ENCODE measurements at regions not wholly inside any gene's neighbourhood (a gene's known extent, or its start where the extent isn't known, plus 50 kb on each side); places are given as distances from the start of the nearest gene placed in this dataset.
"Not testable (repeated sequence)": the region's sequence is repeated elsewhere in the genome, so short reads cannot be mapped to it uniquely, and the experiment has no call there.

GRCh38 chr14:101628471-101628966 is 67.2 kb downstream of the DIO3 start:
- no peaks in the 10 kb centered on the region for H3K9me3 Mint-ChIP-seq
- no peak overlapping the region for H3K27ac Mint-ChIP-seq
- TF ChIP-seq, protein P1, sequence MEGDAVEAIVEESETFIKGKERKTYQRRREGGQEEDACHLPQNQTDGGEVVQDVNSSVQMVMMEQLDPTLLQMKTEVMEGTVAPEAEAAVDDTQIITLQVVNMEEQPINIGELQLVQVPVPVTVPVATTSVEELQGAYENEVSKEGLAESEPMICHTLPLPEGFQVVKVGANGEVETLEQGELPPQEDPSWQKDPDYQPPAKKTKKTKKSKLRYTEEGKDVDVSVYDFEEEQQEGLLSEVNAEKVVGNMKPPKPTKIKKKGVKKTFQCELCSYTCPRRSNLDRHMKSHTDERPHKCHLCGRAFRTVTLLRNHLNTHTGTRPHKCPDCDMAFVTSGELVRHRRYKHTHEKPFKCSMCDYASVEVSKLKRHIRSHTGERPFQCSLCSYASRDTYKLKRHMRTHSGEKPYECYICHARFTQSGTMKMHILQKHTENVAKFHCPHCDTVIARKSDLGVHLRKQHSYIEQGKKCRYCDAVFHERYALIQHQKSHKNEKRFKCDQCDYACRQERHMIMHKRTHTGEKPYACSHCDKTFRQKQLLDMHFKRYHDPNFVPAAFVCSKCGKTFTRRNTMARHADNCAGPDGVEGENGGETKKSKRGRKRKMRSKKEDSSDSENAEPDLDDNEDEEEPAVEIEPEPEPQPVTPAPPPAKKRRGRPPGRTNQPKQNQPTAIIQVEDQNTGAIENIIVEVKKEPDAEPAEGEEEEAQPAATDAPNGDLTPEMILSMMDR (IDR thresholded peaks at IDR 0.05): peak; percentile 99
- no peaks in the 10 kb centered on the region for H3K36me3 Mint-ChIP-seq (ENCODE audit: low read depth)
- H3K27me3 Mint-ChIP-seq (ENCODE audit: low read depth, poor library complexity): peaks cover 40% of the 10 kb centered on the region
- peaks cover 22% of the 10 kb centered on the region for H3K4me1 Mint-ChIP-seq
- peak; percentile 86 for DNase-seq
- H3K4me3 Mint-ChIP-seq: no peak overlapping the region

GRCh38 chr14:101628975-101629374 is 67.7 kb downstream of the DIO3 start:
- Mint-ChIP-seq H3K36me3 (ENCODE audit: low read depth) (no peaks in the 10 kb centered on the region), H3K27ac (no peak overlapping the region), H3K4me1 (peaks cover 17% of the 10 kb centered on the region), H3K9me3 (no peaks in the 10 kb centered on the region), H3K4me3 (no peak overlapping the region), H3K27me3 (ENCODE audit: low read depth, poor library complexity) (peaks cover 42% of the 10 kb centered on the region)
- no peak for DNase-seq
- TF ChIP-seq, protein P1 (IDR thresholded peaks at IDR 0.05): no peak

DNA sequence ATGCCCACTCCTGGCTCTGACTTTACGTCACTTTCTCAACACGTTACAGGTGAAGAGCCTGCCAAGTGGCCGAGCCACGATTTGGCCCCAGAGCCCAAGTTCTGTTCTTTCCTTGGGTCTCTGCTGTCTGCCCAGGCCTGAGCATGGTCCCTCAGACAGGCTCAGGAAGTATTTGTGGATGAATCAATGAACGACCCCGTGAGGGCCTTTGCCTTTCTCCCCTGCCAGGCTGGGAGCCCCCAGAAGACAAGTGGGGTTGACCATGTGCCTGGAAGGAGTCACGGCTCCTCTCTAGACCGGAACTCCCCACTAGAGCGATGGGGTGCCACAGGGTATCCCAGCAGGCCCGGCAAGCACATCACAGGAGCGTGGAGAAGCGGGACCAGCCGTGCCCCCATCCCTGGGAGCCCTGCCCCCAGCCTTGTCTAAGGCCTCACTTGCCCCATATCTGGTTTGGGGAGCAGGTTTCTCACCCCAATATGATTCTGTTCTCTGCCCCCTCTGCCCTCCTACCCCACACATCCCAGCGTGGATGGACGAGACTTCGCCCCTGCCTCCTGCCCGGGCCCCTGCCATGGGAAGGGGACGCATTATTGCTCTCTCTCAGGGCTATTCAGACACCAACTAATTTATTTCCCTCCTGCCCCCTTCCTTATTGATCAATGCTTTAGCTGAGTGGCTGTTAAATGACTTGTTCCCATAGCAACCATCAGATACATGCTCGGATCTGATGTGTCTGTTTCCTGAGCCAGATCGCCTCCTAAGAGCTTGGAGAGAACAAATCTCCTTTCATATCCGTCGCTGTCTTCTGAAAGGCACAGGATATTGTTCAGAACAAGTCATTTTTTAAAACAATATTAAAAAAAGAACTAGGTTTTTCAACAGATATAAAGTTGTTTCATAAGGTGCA is 69.0 kb downstream of the DIO3 start:
- no peak overlapping the region for H3K27ac Mint-ChIP-seq
- DNase-seq: no peak
- H3K9me3 Mint-ChIP-seq: no peaks in the 10 kb centered on the region
- TF ChIP-seq, protein P1 (IDR thresholded peaks at IDR 0.05): no peak
- H3K36me3 Mint-ChIP-seq (ENCODE audit: low read depth): no peaks in the 10 kb centered on the region
- H3K4me1 Mint-ChIP-seq: peaks cover 6% of the 10 kb centered on the region
- H3K27me3 Mint-ChIP-seq (ENCODE audit: low read depth, poor library complexity): peaks cover 46% of the 10 kb centered on the region
- H3K4me3 Mint-ChIP-seq: no peak overlapping the region

DNA sequence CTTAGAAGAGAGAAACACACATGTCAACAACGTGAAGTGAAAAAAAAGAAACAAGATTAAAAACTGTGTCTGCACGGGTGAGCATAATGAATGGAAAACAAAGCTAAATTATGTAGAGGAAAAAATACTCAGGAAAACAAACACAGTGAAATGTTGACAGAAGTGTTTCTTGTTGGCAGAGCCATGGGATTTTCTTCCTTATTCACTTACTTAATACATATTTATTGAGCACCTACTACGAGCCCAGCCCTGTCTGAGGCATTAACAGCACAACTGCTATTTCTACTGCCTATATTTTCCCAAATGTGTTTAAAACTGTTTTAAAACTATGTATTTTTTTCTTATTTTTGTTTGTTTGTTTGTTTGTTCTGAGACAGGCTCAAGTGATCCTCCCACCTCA is 69.9 kb downstream of the DIO3 start:
- Mint-ChIP-seq H3K27me3 (ENCODE audit: low read depth, poor library complexity) (peaks cover 40% of the 10 kb centered on the region), H3K27ac (no peak overlapping the region), H3K4me3 (no peak overlapping the region), H3K9me3 (no peaks in the 10 kb centered on the region), H3K36me3 (ENCODE audit: low read depth) (no peaks in the 10 kb centered on the region), H3K4me1 (peaks cover 6% of the 10 kb centered on the region)
- TF ChIP-seq, protein P1 (IDR thresholded peaks at IDR 0.05): no peak
- no peak for DNase-seq

DNA sequence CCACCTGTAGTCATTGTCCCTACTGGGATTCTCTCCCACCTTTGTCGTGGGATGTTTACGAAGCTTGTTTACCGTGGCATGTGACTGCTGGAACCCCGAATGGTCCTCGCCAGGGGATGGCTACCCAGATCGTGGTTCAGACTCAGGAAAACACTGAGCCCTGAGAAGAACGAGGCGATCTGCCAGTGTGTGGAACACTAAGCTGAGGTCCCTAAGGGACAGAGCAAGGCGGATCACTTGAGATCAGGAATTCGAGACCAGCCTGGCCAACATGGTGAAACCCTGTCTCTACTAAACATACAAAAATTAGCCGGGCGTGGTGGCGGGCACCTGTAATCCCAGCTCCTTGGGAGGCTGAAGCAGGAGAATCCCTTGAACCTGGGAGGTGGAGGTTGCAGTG is 70.7 kb downstream of the DIO3 start:
- not testable (repeated sequence) for H3K36me3 Mint-ChIP-seq (ENCODE audit: low read depth); H3K9me3 Mint-ChIP-seq; DNase-seq; H3K4me3 Mint-ChIP-seq; H3K27ac Mint-ChIP-seq; H3K4me1 Mint-ChIP-seq
- H3K27me3 Mint-ChIP-seq (ENCODE audit: low read depth, poor library complexity): peaks cover 40% of the 10 kb centered on the region

GRCh38 chr14:101632520-101632919 is 71.2 kb downstream of the DIO3 start:
- Mint-ChIP-seq H3K36me3 (ENCODE audit: low read depth) (no peaks in the 10 kb centered on the region), H3K4me1 (peaks cover 6% of the 10 kb centered on the region), H3K9me3 (no peaks in the 10 kb centered on the region), H3K27me3 (ENCODE audit: low read depth, poor library complexity) (peaks cover 40% of the 10 kb centered on the region), H3K4me3 (no peak overlapping the region), H3K27ac (no peak overlapping the region)
- TF ChIP-seq, protein P1 (IDR thresholded peaks at IDR 0.05): no peak
- DNase-seq: no peak

Data from nephron progenitor cell (in vitro differentiated cells).